ENCODE measurements at regions not wholly inside any gene's neighbourhood (a gene's known extent, or its start where the extent isn't known, plus 50 kb on each side); places are given as distances from the start of the nearest gene placed in this dataset.

- TF ChIP-seq POLR2A (IDR thresholded peaks at IDR 0.05; ENCODE audit: low read depth, low read length): no peak
- TF ChIP-seq TAF1 (IDR thresholded peaks at IDR 0.05; ENCODE audit: borderline replicate concordance, low read depth, low read length): no peak
- TF ChIP-seq POLR2AphosphoS5 (IDR thresholded peaks at IDR 0.05; ENCODE audit: low read depth, low read length): no peak
These were observed 305.9 kb upstream of the TMCO5A start for GRCh38 chr15:37628507-37628906.
